ENCODE measurements at regions not wholly inside any gene's neighbourhood (a gene's known extent, or its start where the extent isn't known, plus 50 kb on each side); places are given as distances from the start of the nearest gene placed in this dataset.

DNA sequence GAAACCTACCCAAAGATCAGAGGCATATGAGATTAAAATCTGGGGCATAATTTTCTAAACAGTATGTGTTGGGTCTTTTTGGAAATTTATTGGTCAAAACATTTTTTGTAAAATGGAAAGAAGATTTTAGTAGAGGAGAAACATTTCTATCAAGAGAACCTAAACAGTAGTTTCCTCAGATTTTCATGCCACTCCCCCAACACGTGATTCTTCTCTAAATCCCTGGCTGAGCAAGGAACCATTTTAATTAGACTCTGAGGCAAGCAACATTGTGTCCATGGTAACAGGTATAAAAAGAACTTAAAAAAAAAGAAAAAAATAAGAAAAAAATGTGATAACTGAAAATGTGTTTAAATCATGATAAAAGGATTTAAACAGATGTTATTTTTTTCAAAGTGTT lies 1105.2 kb upstream of the ZEB2 start:
- TF ChIP-seq POLR2A (IDR thresholded peaks at IDR 0.05) (no peak), CTCF (IDR thresholded peaks at IDR 0.05) (no peak)

Data from Peyer's patch (tissue), 4 donors.